GM23338 (cell line): ENCODE measurements at regions not wholly inside any gene's neighbourhood (a gene's known extent, or its start where the extent isn't known, plus 50 kb on each side); places are given as distances from the start of the nearest gene placed in this dataset.

ENCODE experiments used
- ATAC-seq: fragments of 200-7000 bp; cut with Tn5 transposase; 3 replicates; pipeline ENCODE4 v1.9.1; 2020
- DNase-seq: peaks from one replicate; pipeline ENCODE4 v3.0.0-alpha.2; 2015; ENCODE audit warnings: low spot score
- H2AFZ ChIP-seq: fragments of 200-600 bp; sonication (generic); 2 replicates; pipeline ENCODE4 v1.8.0; 2016; ENCODE audit warnings: antibody characterized with exemption, mild to moderate bottlenecking, moderate library complexity
- H3F3A ChIP-seq: fragments of 200-600 bp; sonication (generic); replicated peaks from 2 replicates; pipeline ENCODE4 v1.8.0; 2017; ENCODE audit warnings: antibody characterized with exemption, mixed run types, low read depth
- H3K27ac ChIP-seq: fragments of 200-600 bp; sonication (generic); 2 replicates; pipeline ENCODE4 v1.6.1; 2016; ENCODE audit warnings: low read depth
- H3K27me3 ChIP-seq: fragments of 200-600 bp; sonication (generic); 2 replicates; pipeline ENCODE4 v1.8.0; 2016; ENCODE audit warnings: mild to moderate bottlenecking, mixed run types, moderate library complexity; ENCODE audit not compliant: insufficient read depth
- H3K36me3 ChIP-seq: fragments of 200-600 bp; sonication (generic); 2 replicates; pipeline ENCODE4 v1.8.0; 2016; ENCODE audit warnings: mild to moderate bottlenecking; ENCODE audit not compliant: insufficient read depth
- H3K4me1 ChIP-seq: fragments of 200-600 bp; sonication (generic); 2 replicates; pipeline ENCODE4 v1.8.0; 2016; ENCODE audit warnings: mild to moderate bottlenecking, moderate library complexity; ENCODE audit not compliant: insufficient read depth
- H3K4me2 ChIP-seq: fragments of 200-600 bp; sonication (generic); 2 replicates; pipeline ENCODE4 v1.7.1; 2017; ENCODE audit warnings: mixed run types
- H3K4me3 ChIP-seq: fragments of 200-600 bp; sonication (generic); 2 replicates; pipeline ENCODE4 v1.6.1; 2016; ENCODE audit warnings: mixed run types
- H3K79me2 ChIP-seq: fragments of 200-600 bp; sonication (generic); replicated peaks from 2 replicates; pipeline ENCODE4 v1.8.0; 2017; ENCODE audit warnings: mild to moderate bottlenecking; ENCODE audit not compliant: insufficient read depth
- H3K9me2 ChIP-seq: fragments of 200-600 bp; sonication (generic); 2 replicates; pipeline ENCODE4 v1.8.0; 2017; ENCODE audit not compliant: insufficient read depth
- H4K20me1 ChIP-seq: fragments of 200-600 bp; sonication (generic); replicated peaks from 2 replicates; pipeline ENCODE4 v1.8.0; 2017; ENCODE audit warnings: mild to moderate bottlenecking; ENCODE audit not compliant: insufficient read depth
- H3K27ac Mint-ChIP-seq: 2 replicates; pipeline ENCODE4 v1.8.0; 2020; ENCODE audit warnings: inconsistent platforms, mild to moderate bottlenecking, moderate library complexity, mixed read lengths
- H3K27me3 Mint-ChIP-seq: 3 replicates; pipeline ENCODE4 v1.8.0; 2022; ENCODE audit warnings: low read depth, mild to moderate bottlenecking, moderate library complexity, mixed read lengths, inconsistent platforms; ENCODE audit not compliant: insufficient read depth, poor library complexity
- H3K36me3 Mint-ChIP-seq: 3 replicates; pipeline ENCODE4 v1.8.0; 2021; ENCODE audit warnings: low read depth, mild to moderate bottlenecking, inconsistent platforms, moderate library complexity, mixed read lengths
- H3K4me1 Mint-ChIP-seq: 3 replicates; pipeline ENCODE4 v1.8.0; 2020; ENCODE audit warnings: mild to moderate bottlenecking, inconsistent platforms, mixed read lengths
- H3K4me3 Mint-ChIP-seq: 3 replicates; pipeline ENCODE4 v1.8.0; 2021; ENCODE audit warnings: moderate library complexity, mild to moderate bottlenecking, inconsistent platforms, mixed read lengths
- H3K9me3 Mint-ChIP-seq: 3 replicates; pipeline ENCODE4 v1.8.0; 2020; ENCODE audit warnings: moderate library complexity, mild to moderate bottlenecking, inconsistent platforms, mixed read lengths
- ETS1 ChIP-seq: IDR thresholded peaks from 2 replicates; pipeline ENCODE4 v1.6.1; 2016; ENCODE audit warnings: antibody characterized with exemption
- REST ChIP-seq: IDR thresholded peaks from one replicate; pipeline ENCODE4 v1.6.1; 2018; ENCODE audit warnings: antibody characterized with exemption; ENCODE audit not compliant: unreplicated experiment
- STAT1 ChIP-seq: IDR thresholded peaks from one replicate; pipeline ENCODE4 v1.6.1; 2016; ENCODE audit warnings: antibody characterized with exemption; ENCODE audit not compliant: unreplicated experiment
- ZNF114 ChIP-seq: fragments of 250-450 bp; sonication (Bioruptor Pico); IDR thresholded peaks from 2 replicates; pipeline ENCODE4 v1.5.0; 2020; ENCODE audit warnings: mild to moderate bottlenecking, moderate library complexity
- ZNF331 ChIP-seq: fragments of 250-450 bp; sonication (Bioruptor Pico); IDR thresholded peaks from 2 replicates; pipeline ENCODE4 v1.5.0; 2020; ENCODE audit warnings: low read depth, mild to moderate bottlenecking, moderate library complexity
- TF ChIP-seq, protein P1 (sequence below): fragments of 250-450 bp; sonication (Bioruptor Pico); IDR thresholded peaks from 2 replicates; pipeline ENCODE4 v1.5.0; 2020; ENCODE audit warnings: mild to moderate bottlenecking, moderate library complexity

- TF ChIP-seq, protein P1, sequence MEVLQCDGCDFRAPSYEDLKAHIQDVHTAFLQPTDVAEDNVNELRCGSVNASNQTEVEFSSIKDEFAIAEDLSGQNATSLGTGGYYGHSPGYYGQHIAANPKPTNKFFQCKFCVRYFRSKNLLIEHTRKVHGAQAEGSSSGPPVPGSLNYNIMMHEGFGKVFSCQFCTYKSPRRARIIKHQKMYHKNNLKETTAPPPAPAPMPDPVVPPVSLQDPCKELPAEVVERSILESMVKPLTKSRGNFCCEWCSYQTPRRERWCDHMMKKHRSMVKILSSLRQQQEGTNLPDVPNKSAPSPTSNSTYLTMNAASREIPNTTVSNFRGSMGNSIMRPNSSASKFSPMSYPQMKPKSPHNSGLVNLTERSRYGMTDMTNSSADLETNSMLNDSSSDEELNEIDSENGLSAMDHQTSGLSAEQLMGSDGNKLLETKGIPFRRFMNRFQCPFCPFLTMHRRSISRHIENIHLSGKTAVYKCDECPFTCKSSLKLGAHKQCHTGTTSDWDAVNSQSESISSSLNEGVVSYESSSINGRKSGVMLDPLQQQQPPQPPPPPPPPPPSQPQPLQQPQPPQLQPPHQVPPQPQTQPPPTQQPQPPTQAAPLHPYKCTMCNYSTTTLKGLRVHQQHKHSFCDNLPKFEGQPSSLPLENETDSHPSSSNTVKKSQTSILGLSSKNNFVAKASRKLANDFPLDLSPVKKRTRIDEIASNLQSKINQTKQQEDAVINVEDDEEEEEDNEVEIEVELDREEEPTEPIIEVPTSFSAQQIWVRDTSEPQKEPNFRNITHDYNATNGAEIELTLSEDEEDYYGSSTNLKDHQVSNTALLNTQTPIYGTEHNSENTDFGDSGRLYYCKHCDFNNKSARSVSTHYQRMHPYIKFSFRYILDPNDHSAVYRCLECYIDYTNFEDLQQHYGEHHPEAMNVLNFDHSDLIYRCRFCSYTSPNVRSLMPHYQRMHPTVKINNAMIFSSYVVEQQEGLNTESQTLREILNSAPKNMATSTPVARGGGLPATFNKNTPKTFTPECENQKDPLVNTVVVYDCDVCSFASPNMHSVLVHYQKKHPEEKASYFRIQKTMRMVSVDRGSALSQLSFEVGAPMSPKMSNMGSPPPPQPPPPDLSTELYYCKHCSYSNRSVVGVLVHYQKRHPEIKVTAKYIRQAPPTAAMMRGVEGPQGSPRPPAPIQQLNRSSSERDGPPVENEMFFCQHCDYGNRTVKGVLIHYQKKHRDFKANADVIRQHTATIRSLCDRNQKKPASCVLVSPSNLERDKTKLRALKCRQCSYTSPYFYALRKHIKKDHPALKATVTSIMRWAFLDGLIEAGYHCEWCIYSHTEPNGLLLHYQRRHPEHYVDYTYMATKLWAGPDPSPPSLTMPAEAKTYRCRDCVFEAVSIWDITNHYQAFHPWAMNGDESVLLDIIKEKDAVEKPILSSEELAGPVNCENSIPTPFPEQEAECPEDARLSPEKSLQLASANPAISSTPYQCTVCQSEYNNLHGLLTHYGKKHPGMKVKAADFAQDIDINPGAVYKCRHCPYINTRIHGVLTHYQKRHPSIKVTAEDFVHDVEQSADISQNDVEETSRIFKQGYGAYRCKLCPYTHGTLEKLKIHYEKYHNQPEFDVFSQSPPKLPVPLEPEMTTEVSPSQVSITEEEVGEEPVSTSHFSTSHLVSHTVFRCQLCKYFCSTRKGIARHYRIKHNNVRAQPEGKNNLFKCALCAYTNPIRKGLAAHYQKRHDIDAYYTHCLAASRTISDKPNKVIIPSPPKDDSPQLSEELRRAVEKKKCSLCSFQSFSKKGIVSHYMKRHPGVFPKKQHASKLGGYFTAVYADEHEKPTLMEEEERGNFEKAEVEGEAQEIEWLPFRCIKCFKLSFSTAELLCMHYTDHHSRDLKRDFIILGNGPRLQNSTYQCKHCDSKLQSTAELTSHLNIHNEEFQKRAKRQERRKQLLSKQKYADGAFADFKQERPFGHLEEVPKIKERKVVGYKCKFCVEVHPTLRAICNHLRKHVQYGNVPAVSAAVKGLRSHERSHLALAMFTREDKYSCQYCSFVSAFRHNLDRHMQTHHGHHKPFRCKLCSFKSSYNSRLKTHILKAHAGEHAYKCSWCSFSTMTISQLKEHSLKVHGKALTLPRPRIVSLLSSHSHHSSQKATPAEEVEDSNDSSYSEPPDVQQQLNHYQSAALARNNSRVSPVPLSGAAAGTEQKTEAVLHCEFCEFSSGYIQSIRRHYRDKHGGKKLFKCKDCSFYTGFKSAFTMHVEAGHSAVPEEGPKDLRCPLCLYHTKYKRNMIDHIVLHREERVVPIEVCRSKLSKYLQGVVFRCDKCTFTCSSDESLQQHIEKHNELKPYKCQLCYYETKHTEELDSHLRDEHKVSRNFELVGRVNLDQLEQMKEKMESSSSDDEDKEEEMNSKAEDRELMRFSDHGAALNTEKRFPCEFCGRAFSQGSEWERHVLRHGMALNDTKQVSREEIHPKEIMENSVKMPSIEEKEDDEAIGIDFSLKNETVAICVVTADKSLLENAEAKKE (CRISPR knock-in tag), result no peak
- TF ChIP-seq ETS1, result no peak
- no peak for TF ChIP-seq STAT1
- TF ChIP-seq ZNF114 (CRISPR knock-in tag), result no peak
Measured at GRCh38 chr4:124266721-124267120, 445.8 kb downstream of the ANKRD50 start (continued).

DNA sequence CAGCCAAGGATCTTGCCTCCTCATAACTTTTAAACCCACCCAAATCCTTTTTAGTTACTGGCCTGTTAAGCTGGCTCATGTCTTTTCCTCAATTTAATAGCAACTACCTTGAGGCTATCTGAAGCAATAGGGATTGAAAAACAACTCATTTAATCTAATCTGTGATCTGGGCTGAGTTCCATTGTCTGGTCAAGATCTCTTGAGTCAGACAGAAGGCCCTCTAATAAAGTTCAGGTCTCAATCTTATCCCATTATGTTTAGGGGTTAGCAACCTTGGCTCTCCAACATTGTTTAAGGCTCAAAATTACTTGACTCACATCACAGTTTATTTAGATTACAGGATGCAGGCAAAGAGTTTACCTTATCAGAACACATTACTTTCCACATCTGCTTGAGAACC is 436.1 kb downstream of the ANKRD50 start:
- no peak for ATAC-seq
- TF ChIP-seq ZNF331 (no peak), REST (no peak)

More for the DNA sequence above, 436.1 kb downstream of the ANKRD50 start:
- Histone ChIP-seq H3K4me1 (no peaks in the 10 kb centered on the region), H4K20me1 (no peaks in the 10 kb centered on the region), H3K27me3 (no peaks in the 10 kb centered on the region), H3F3A (no peaks in the 10 kb centered on the region), H3K4me2 (no peak overlapping the region), H3K9me2 (no peaks in the 10 kb centered on the region; the same call in 1 of the 2 replicates), H2AFZ (no peak overlapping the region), H3K27ac (no peak overlapping the region), H3K4me3 (no peak overlapping the region), H3K36me3 (no peaks in the 10 kb centered on the region), H3K79me2 (no peaks in the 10 kb centered on the region)
- H3K9me3 Mint-ChIP-seq, result no peaks in the 10 kb centered on the region; the same call in 1 of the 3 replicates
- DNase-seq, result no peak
- no peaks in the 10 kb centered on the region for H3K27me3 Mint-ChIP-seq
- H3K4me1 Mint-ChIP-seq, result no peaks in the 10 kb centered on the region
- no peaks in the 10 kb centered on the region for H3K36me3 Mint-ChIP-seq
- no peak overlapping the region for H3K4me3 Mint-ChIP-seq
- H3K27ac Mint-ChIP-seq, result no peak overlapping the region
